Neural cell (in vitro differentiated cells): ENCODE measurements at regions not wholly inside any gene's neighbourhood (a gene's known extent, or its start where the extent isn't known, plus 50 kb on each side); places are given as distances from the start of the nearest gene placed in this dataset.

ENCODE experiments used
- EP300 ChIP-seq: fragments of 450-650 bp; conservative IDR thresholded peaks from 2 replicates; pipeline ENCODE4 v1.6.1; 2014; ENCODE audit warnings: antibody characterized with exemption, mild to moderate bottlenecking, moderate library complexity; ENCODE audit not compliant: poor library complexity, severe bottlenecking
- POLR2AphosphoS5 ChIP-seq: IDR thresholded peaks from 2 replicates; pipeline ENCODE4 v1.6.1; 2012
- TF ChIP-seq, protein P1 (sequence below): fragments of 450-650 bp; IDR thresholded peaks from 2 replicates; pipeline ENCODE4 v1.5.1; 2014; ENCODE audit warnings: antibody characterized with exemption, mild to moderate bottlenecking, moderate library complexity; ENCODE audit not compliant: poor library complexity, severe bottlenecking

DNA sequence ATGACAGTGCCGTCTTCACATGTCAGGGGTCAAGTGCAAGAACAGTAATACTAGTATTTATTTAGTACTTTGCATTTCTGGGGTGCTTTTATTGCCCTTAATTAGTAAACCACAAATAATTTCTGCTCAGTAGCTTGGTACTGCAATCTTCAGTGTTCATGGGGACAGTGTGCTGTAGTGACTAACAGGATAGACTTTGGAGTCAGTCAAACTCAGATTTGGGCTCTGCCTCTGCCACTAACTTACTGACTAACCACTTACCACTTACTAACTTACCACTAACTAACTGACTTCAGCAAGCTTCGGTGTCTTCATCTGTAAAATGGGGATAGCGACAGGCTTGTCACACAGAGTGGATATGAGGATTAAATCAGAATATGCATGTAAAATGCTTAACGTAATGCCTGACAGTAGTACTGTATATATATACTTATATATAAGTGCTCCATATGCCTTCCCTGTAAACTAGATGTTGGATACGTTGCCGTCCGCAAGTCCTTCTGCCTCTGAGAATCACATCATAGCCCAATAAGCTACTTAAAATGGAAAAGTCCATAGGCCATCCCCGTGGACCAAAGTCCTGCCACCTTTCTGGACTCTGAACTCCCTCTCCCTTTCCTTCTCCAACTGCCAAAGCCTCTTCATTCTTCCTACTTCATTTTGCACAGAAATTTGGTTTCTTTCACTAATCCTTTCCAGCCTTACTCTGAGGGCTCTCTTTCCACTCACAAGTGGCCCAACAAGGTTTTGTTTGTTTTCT, 158.1 kb downstream of the ZIC5 start:
- TF ChIP-seq, protein P1, sequence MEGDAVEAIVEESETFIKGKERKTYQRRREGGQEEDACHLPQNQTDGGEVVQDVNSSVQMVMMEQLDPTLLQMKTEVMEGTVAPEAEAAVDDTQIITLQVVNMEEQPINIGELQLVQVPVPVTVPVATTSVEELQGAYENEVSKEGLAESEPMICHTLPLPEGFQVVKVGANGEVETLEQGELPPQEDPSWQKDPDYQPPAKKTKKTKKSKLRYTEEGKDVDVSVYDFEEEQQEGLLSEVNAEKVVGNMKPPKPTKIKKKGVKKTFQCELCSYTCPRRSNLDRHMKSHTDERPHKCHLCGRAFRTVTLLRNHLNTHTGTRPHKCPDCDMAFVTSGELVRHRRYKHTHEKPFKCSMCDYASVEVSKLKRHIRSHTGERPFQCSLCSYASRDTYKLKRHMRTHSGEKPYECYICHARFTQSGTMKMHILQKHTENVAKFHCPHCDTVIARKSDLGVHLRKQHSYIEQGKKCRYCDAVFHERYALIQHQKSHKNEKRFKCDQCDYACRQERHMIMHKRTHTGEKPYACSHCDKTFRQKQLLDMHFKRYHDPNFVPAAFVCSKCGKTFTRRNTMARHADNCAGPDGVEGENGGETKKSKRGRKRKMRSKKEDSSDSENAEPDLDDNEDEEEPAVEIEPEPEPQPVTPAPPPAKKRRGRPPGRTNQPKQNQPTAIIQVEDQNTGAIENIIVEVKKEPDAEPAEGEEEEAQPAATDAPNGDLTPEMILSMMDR: no peak
- TF ChIP-seq EP300 (no peak), POLR2AphosphoS5 (no peak)
